Mucosa of descending colon (tissue), 3 donors: ENCODE measurements at regions not wholly inside any gene's neighbourhood (a gene's known extent, or its start where the extent isn't known, plus 50 kb on each side); places are given as distances from the start of the nearest gene placed in this dataset.

Source experiments
- ATAC-seq: fragments of 200-7000 bp; cut with Tn5 transposase; one replicate; pipeline ENCODE4 v1.9.1; 2020; ENCODE audit warnings: mild to moderate bottlenecking, moderate library complexity
- DNase-seq, 3 donors: peaks; one replicate each; pipeline ENCODE4 v3.0.0-alpha.2; 2020
- H3K36me3 ChIP-seq: fragments of 200-600 bp; one replicate; pipeline ENCODE4 v1.8.0; 2021; ENCODE audit warnings: low read depth, mild to moderate bottlenecking
- H3K4me1 ChIP-seq: fragments of 200-600 bp; one replicate; pipeline ENCODE4 v1.8.0; 2021; ENCODE audit warnings: low read depth, mild to moderate bottlenecking
- H3K4me3 ChIP-seq: fragments of 200-600 bp; one replicate; pipeline ENCODE4 v1.8.0; 2021; ENCODE audit warnings: mild to moderate bottlenecking
- H3K9me3 ChIP-seq: fragments of 200-600 bp; one replicate; pipeline ENCODE4 v1.8.0; 2021; ENCODE audit warnings: mild to moderate bottlenecking
- CTCF ChIP-seq: fragments of 200-600 bp; IDR thresholded peaks from one replicate; pipeline ENCODE4 v1.8.0; 2022; ENCODE audit warnings: antibody characterized with exemption, mild to moderate bottlenecking
- intact Hi-C, 2 donors: fragments of 100-400 bp; cut with DNase I in 1 of 2; cut with micrococcal nuclease in 1 of 2; formaldehyde crosslinking; loops; one replicate each; pipeline versions ENCODE4 v1.11.0 to v1.11.1; 2022; cut with DNase I, micrococcal nuclease
- donor health status: DM: no; HTN: no; CAD: no; lungs with moderate emphysema.
- donor health status: DM: no; HTN: no; CAD: no.
- donor health status: DM: no; HTN: yes; CAD: no.

- ATAC-seq (no peak), DNase-seq (no peak)
- Histone ChIP-seq H3K36me3 (no peaks in the 10 kb centered on the region), H3K9me3 (no peaks in the 10 kb centered on the region), H3K4me3 (no peak overlapping the region), H3K4me1 (peaks cover 2% of the 10 kb centered on the region)
- intact Hi-C loops: no loop called here
- no peak for TF ChIP-seq CTCF
These were observed 320.0 kb downstream of the MTX2 start for GRCh38 chr2:176589287-176589686.

- Histone ChIP-seq H3K4me1 (no peaks in the 10 kb centered on the region), H3K36me3 (no peaks in the 10 kb centered on the region), H3K4me3 (no peak overlapping the region), H3K9me3 (no peaks in the 10 kb centered on the region)
- no peak for TF ChIP-seq CTCF
- no peak for ATAC-seq
- intact Hi-C loops: no loop called here
- no peak for DNase-seq
These were observed 320.7 kb downstream of the MTX2 start for GRCh38 chr2:176589825-176590440.

- DNase-seq (no peak), ATAC-seq (no peak)
- Histone ChIP-seq H3K36me3 (no peaks in the 10 kb centered on the region), H3K4me1 (no peaks in the 10 kb centered on the region), H3K4me3 (no peak overlapping the region), H3K9me3 (no peaks in the 10 kb centered on the region)
- no peak for TF ChIP-seq CTCF
- intact Hi-C loops: no loop called here
These were observed 323.0 kb downstream of the MTX2 start for GRCh38 chr2:176592216-176592615.

GRCh38 chr2:176595986-176596385, 326.7 kb downstream of the MTX2 start:
- DNase-seq (no peak), ATAC-seq (no peak)
- intact Hi-C loops: no loop called here
- Histone ChIP-seq H3K4me3 (no peak overlapping the region), H3K36me3 (no peaks in the 10 kb centered on the region), H3K9me3 (no peaks in the 10 kb centered on the region), H3K4me1 (no peaks in the 10 kb centered on the region)
- TF ChIP-seq CTCF: no peak

GRCh38 chr2:176597916-176598315, 328.7 kb downstream of the MTX2 start:
- intact Hi-C loops: no loop called here

More at GRCh38 chr2:176597916-176598315, 328.7 kb downstream of the MTX2 start:
- H3K36me3 ChIP-seq: no peaks in the 10 kb centered on the region
- DNase-seq (no peak), ATAC-seq (no peak)
- TF ChIP-seq CTCF: no peak
- H3K4me3 ChIP-seq: no peak overlapping the region
- H3K4me1 ChIP-seq: no peaks in the 10 kb centered on the region
- H3K9me3 ChIP-seq: no peaks in the 10 kb centered on the region
